GM19023 (cell line): ENCODE measurements at regions not wholly inside any gene's neighbourhood (a gene's known extent, or its start where the extent isn't known, plus 50 kb on each side); places are given as distances from the start of the nearest gene placed in this dataset.

Experiments used
- ATAC-seq: cut with Tn5 transposase; IDR thresholded peaks from one replicate; pipeline ENCODE4 v1.9.1; 2021; ENCODE audit warnings: mild to moderate bottlenecking, moderate library complexity; ENCODE audit not compliant: unreplicated experiment

- no peak for ATAC-seq
Measured at GRCh38 chrX:96619588-96619987, 65.1 kb upstream of the DIAPH2 start.

- ATAC-seq, result no peak
Measured at GRCh38 chrX:96621811-96622210, 62.8 kb upstream of the DIAPH2 start.
